Astrocyte (in vitro differentiated cells and primary cell): ENCODE measurements at regions not wholly inside any gene's neighbourhood (a gene's known extent, or its start where the extent isn't known, plus 50 kb on each side); places are given as distances from the start of the nearest gene placed in this dataset.

Source experiments
- DNase-seq: peaks from one replicate; pipeline ENCODE4 v3.0.0-alpha.2; 2010; ENCODE audit warnings: low read depth
- FAIRE-seq: peaks from 2 replicates; lab custom pipeline; 2011; peaks lifted over from hg19 to GRCh38; lab: Jason Lieb, UNC
- H2AFZ ChIP-seq: 2 replicates; pipeline ENCODE4 v1.6.0; 2012; ENCODE audit warnings: low read depth, low read length, inconsistent platforms
- H3K27ac ChIP-seq: 2 replicates; pipeline ENCODE4 v1.5.1; 2011; ENCODE audit warnings: low read depth, low read length, inconsistent platforms
- H3K27me3 ChIP-seq: 2 replicates; pipeline ENCODE4 v1.6.0; 2011; ENCODE audit warnings: low read length, inconsistent platforms; ENCODE audit not compliant: insufficient read depth
- H3K36me3 ChIP-seq: 2 replicates; pipeline ENCODE4 v1.5.1; 2011; ENCODE audit warnings: low read length, inconsistent platforms; ENCODE audit not compliant: insufficient read depth
- H3K4me1 ChIP-seq: 2 replicates; pipeline ENCODE4 v1.5.1; 2011; ENCODE audit warnings: low read length, inconsistent platforms; ENCODE audit not compliant: insufficient read depth
- H3K4me2 ChIP-seq: 2 replicates; pipeline ENCODE4 v1.6.0; 2012; ENCODE audit warnings: low read length, inconsistent platforms
- H3K4me3 ChIP-seq: 2 replicates; pipeline ENCODE4 v1.5.1; 2011; ENCODE audit warnings: low read depth, mild to moderate bottlenecking, low read length, inconsistent platforms; ENCODE audit not compliant: insufficient read depth
- H3K79me2 ChIP-seq: 2 replicates; pipeline ENCODE4 v1.6.0; 2012; ENCODE audit warnings: mild to moderate bottlenecking, low read length, inconsistent platforms; ENCODE audit not compliant: insufficient read depth
- H3K9ac ChIP-seq: 2 replicates; pipeline ENCODE4 v1.6.0; 2012; ENCODE audit warnings: mild to moderate bottlenecking, low read length, inconsistent platforms
- H3K9me3 ChIP-seq: 2 replicates; pipeline ENCODE4 v1.5.1; 2012; ENCODE audit warnings: low read depth, mild to moderate bottlenecking, low read length, inconsistent platforms; ENCODE audit not compliant: insufficient read depth
- H4K20me1 ChIP-seq: 2 replicates; pipeline ENCODE4 v1.6.0; 2012; ENCODE audit warnings: low read length, inconsistent platforms; ENCODE audit not compliant: insufficient read depth
- H3K27ac Mint-ChIP-seq: one replicate; pipeline ENCODE4 v1.8.0; 2021; ENCODE audit warnings: mild to moderate bottlenecking, mixed read lengths; ENCODE audit not compliant: unreplicated experiment
- H3K27me3 Mint-ChIP-seq: one replicate; pipeline ENCODE4 v1.8.0; 2021; ENCODE audit warnings: low read depth, mixed read lengths; ENCODE audit not compliant: unreplicated experiment
- H3K36me3 Mint-ChIP-seq: one replicate; pipeline ENCODE4 v1.8.0; 2021; ENCODE audit warnings: low read depth, mixed read lengths; ENCODE audit not compliant: unreplicated experiment
- H3K4me1 Mint-ChIP-seq: one replicate; pipeline ENCODE4 v1.8.0; 2021; ENCODE audit warnings: low read depth, mixed read lengths; ENCODE audit not compliant: unreplicated experiment
- H3K4me3 Mint-ChIP-seq: one replicate; pipeline ENCODE4 v1.8.0; 2021; ENCODE audit warnings: mild to moderate bottlenecking, moderate library complexity, mixed read lengths; ENCODE audit not compliant: unreplicated experiment
- H3K9me3 Mint-ChIP-seq: one replicate; pipeline ENCODE4 v1.8.0; 2021; ENCODE audit warnings: mild to moderate bottlenecking, mixed read lengths; ENCODE audit not compliant: unreplicated experiment
- EZH2 ChIP-seq: IDR thresholded peaks from 2 replicates; pipeline ENCODE4 v1.6.1; 2012; ENCODE audit warnings: mild to moderate bottlenecking, low read length, inconsistent platforms; ENCODE audit not compliant: insufficient read depth
- TF ChIP-seq, protein P1 (sequence below): IDR thresholded peaks from 2 replicates; pipeline ENCODE4 v1.5.1; 2011; ENCODE audit warnings: low read depth, mild to moderate bottlenecking, inconsistent platforms, low read length, moderate library complexity; ENCODE audit not compliant: insufficient read depth

- Histone ChIP-seq H3K4me2 (no peak overlapping the region), H3K27me3 (peaks cover 3% of the 10 kb centered on the region), H3K36me3 (no peaks in the 10 kb centered on the region), H2AFZ (no peak overlapping the region), H3K27ac (no peak overlapping the region), H3K4me3 (no peak overlapping the region), H3K9ac (no peak overlapping the region), H4K20me1 (no peaks in the 10 kb centered on the region), H3K4me1 (no peaks in the 10 kb centered on the region), H3K9me3 (no peaks in the 10 kb centered on the region), H3K79me2 (no peaks in the 10 kb centered on the region)
- no peaks in the 10 kb centered on the region for H3K9me3 Mint-ChIP-seq
- H3K4me3 Mint-ChIP-seq: no peak overlapping the region
- H3K4me1 Mint-ChIP-seq: no peaks in the 10 kb centered on the region
- no peak for FAIRE-seq
- no peak overlapping the region for H3K27ac Mint-ChIP-seq
- peaks cover 5% of the 10 kb centered on the region for H3K27me3 Mint-ChIP-seq
- no peak for DNase-seq
- no peaks in the 10 kb centered on the region for H3K36me3 Mint-ChIP-seq
- no peak for TF ChIP-seq EZH2
- TF ChIP-seq, protein P1, sequence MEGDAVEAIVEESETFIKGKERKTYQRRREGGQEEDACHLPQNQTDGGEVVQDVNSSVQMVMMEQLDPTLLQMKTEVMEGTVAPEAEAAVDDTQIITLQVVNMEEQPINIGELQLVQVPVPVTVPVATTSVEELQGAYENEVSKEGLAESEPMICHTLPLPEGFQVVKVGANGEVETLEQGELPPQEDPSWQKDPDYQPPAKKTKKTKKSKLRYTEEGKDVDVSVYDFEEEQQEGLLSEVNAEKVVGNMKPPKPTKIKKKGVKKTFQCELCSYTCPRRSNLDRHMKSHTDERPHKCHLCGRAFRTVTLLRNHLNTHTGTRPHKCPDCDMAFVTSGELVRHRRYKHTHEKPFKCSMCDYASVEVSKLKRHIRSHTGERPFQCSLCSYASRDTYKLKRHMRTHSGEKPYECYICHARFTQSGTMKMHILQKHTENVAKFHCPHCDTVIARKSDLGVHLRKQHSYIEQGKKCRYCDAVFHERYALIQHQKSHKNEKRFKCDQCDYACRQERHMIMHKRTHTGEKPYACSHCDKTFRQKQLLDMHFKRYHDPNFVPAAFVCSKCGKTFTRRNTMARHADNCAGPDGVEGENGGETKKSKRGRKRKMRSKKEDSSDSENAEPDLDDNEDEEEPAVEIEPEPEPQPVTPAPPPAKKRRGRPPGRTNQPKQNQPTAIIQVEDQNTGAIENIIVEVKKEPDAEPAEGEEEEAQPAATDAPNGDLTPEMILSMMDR: no peak
Measured at GRCh38 chr16:74030000-74030706, 266.5 kb upstream of the PSMD7 start.

DNA sequence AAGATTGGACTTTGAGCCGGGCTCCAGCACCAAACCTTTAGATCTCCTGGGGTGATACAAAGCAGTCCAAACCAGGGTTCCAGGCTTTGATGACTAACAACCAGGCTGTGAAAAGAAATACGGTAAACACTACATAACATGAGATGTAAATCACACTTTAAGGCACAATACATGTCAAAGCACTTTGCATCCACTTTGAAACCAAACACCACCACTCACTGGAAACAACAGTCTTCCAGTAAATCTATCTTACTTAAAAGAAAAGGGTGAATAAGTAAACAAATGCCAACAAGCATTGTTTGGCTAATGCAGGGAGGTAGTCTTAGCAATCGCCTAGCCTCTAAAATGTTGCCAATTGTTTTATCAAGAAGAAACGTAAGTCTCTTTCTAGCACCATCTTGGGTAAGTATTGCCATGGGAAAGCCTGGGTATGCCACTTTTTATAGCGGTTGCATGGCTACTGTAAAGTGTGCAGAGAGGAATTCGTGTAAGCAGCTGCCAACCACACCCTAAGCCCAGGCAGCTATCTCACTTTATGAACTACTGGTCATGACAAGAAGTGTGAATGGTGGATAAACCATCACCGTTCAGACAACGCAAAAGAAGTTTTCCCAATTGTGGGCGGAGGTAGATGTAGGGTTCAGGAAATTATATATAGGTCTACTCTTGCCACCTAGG is 267.4 kb upstream of the PSMD7 start:
- H3K9me3 ChIP-seq: no peaks in the 10 kb centered on the region
- no peak for TF ChIP-seq EZH2
- TF ChIP-seq, protein P1: no peak
- no peaks in the 10 kb centered on the region for H3K9me3 Mint-ChIP-seq
- no peak overlapping the region for H2AFZ ChIP-seq
- H3K4me1 Mint-ChIP-seq: no peaks in the 10 kb centered on the region
- no peak overlapping the region for H3K4me2 ChIP-seq
- no peak overlapping the region for H3K9ac ChIP-seq
- H3K27me3 ChIP-seq: peaks cover 3% of the 10 kb centered on the region
- H3K79me2 ChIP-seq: no peaks in the 10 kb centered on the region
- H3K36me3 Mint-ChIP-seq: no peaks in the 10 kb centered on the region
- FAIRE-seq (no peak), DNase-seq (no peak)
- no peak overlapping the region for H3K27ac Mint-ChIP-seq
- peaks cover 5% of the 10 kb centered on the region for H3K27me3 Mint-ChIP-seq
- no peaks in the 10 kb centered on the region for H3K36me3 ChIP-seq
- no peak overlapping the region for H3K27ac ChIP-seq
- no peak overlapping the region for H3K4me3 ChIP-seq
- no peak overlapping the region for H3K4me3 Mint-ChIP-seq
- H3K4me1 ChIP-seq: no peaks in the 10 kb centered on the region
- H4K20me1 ChIP-seq: no peaks in the 10 kb centered on the region
